Body of pancreas (tissue), 4 donors: ENCODE measurements at regions not wholly inside any gene's neighbourhood (a gene's known extent, or its start where the extent isn't known, plus 50 kb on each side); places are given as distances from the start of the nearest gene placed in this dataset.
A peak's percentile ranks its signal among the peaks of the same experiment; 100 is the strongest.

ENCODE experiments used
- ATAC-seq: fragments of 150-250 bp; one replicate; pipeline ENCODE4 v1.9.1; 2016
- DNase-seq, 4 donors: peaks; one replicate each; pipeline ENCODE4 v3.0.0-alpha.2; 2019
- H3K27ac ChIP-seq, 4 donors: fragments of 200-600 bp; sonication (generic); 1 replicate in 3 of 4; 2 replicates in 1 of 4; pipeline versions ENCODE4 v1.5.1 to v1.6.1; 2016 to 2019; ENCODE audit warnings: mild to moderate bottlenecking in 1 of 4, mixed read lengths in 1 of 4, moderate library complexity in 1 of 4
- H3K27me3 ChIP-seq, 2 donors: fragments of 200-600 bp; sonication (generic); one replicate each; pipeline ENCODE4 v1.6.0; 2016; ENCODE audit warnings: mild to moderate bottlenecking in 1 of 2
- H3K36me3 ChIP-seq, 2 donors: fragments of 200-600 bp; sonication (generic); replicated peaks in 1 of 2; 2 replicates each; pipeline ENCODE4 v1.5.1; 2016; ENCODE audit warnings: low read depth in 2 of 2; ENCODE audit not compliant: insufficient read depth in 1 of 2
- H3K4me1 ChIP-seq: fragments of 200-600 bp; sonication (generic); one replicate; pipeline ENCODE4 v1.6.0; 2016
- H3K4me3 ChIP-seq, 2 donors: fragments of 200-600 bp; sonication (generic); 1 replicate in 1 of 2; 2 replicates in 1 of 2; pipeline ENCODE4 v1.5.1; 2016 to 2019
- H3K9me3 ChIP-seq, 3 donors: fragments of 200-600 bp; sonication (generic); 1 replicate in 2 of 3; 2 replicates in 1 of 3; pipeline ENCODE4 v1.5.1; 2016
- POLR2A ChIP-seq, 3 donors: fragments of 450-650 bp; IDR thresholded peaks; one replicate each; pipeline ENCODE4 v1.6.1; 2016; ENCODE audit warnings: antibody characterized with exemption in 3 of 3, mild to moderate bottlenecking in 2 of 3
- WGBS, 2 donors: methylation state at CpG; one replicate each; pipeline ENCODE4 v1.1.5; 2017; 5-methylcytosine and 5-hydroxymethylcytosine counted together
- intact Hi-C: fragments of 100-400 bp; cut with DNase I; formaldehyde crosslinking; loops from one replicate; pipeline ENCODE4 v1.15.1; 2023
- TF ChIP-seq, protein P1 (sequence below), 7 experiments: fragments of 450-650 bp in 4 of 7; fragments of 200-600 bp in 3 of 7; sonication (generic) in 3 of 7; IDR thresholded peaks; one replicate each; pipeline ENCODE4 v1.5.1; 2016 to 2019; ENCODE audit warnings: antibody characterized with exemption in 7 of 7

- Histone ChIP-seq H3K27me3 (no peaks in the 10 kb centered on the region), H3K4me3 (no peak overlapping the region), H3K27ac (no peak overlapping the region), H3K36me3 (no peaks in the 10 kb centered on the region), H3K4me1 (no peaks in the 10 kb centered on the region), H3K9me3 (no peaks in the 10 kb centered on the region)
- TF ChIP-seq, protein P1, sequence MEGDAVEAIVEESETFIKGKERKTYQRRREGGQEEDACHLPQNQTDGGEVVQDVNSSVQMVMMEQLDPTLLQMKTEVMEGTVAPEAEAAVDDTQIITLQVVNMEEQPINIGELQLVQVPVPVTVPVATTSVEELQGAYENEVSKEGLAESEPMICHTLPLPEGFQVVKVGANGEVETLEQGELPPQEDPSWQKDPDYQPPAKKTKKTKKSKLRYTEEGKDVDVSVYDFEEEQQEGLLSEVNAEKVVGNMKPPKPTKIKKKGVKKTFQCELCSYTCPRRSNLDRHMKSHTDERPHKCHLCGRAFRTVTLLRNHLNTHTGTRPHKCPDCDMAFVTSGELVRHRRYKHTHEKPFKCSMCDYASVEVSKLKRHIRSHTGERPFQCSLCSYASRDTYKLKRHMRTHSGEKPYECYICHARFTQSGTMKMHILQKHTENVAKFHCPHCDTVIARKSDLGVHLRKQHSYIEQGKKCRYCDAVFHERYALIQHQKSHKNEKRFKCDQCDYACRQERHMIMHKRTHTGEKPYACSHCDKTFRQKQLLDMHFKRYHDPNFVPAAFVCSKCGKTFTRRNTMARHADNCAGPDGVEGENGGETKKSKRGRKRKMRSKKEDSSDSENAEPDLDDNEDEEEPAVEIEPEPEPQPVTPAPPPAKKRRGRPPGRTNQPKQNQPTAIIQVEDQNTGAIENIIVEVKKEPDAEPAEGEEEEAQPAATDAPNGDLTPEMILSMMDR (IDR thresholded peaks at IDR 0.05) = no peak
- WGBS, 2 donors = 55 to 57% methylated on average over 2 of the region's 2 CpGs
- DNase-seq = no peak
- ATAC-seq = no peak
- intact Hi-C loops = no loop called here
Observed at GRCh38 chr2:19519045-19519444, 160.6 kb upstream of the OSR1 start.

- Histone ChIP-seq H3K36me3 (no peaks in the 10 kb centered on the region), H3K27ac (no peak overlapping the region), H3K9me3 (no peaks in the 10 kb centered on the region), H3K4me3 (no peak overlapping the region), H3K4me1 (peaks cover 16% of the 10 kb centered on the region), H3K27me3 (no peaks in the 10 kb centered on the region)
- DNase-seq (no peak), ATAC-seq (no peak)
- intact Hi-C loops = no loop called here
- whole genome bisulfite sequencing, 2 donors = 53 to 84% methylated on average over 2 of the region's 2 CpGs
- no peak for TF ChIP-seq POLR2A (IDR thresholded peaks at IDR 0.05)
- TF ChIP-seq, protein P1 (IDR thresholded peaks at IDR 0.05) = no peak
Observed at GRCh38 chr2:19507137-19507536, 148.7 kb upstream of the OSR1 start.

GRCh38 chr2:19505199-19506136, 147.0 kb upstream of the OSR1 start:
- ATAC-seq (peak; percentile 18), DNase-seq (no peak)
- Histone ChIP-seq H3K27ac (no peak overlapping the region), H3K36me3 (no peaks in the 10 kb centered on the region), H3K4me1 (peaks cover 16% of the 10 kb centered on the region), H3K4me3 (no peak overlapping the region), H3K9me3 (no peaks in the 10 kb centered on the region), H3K27me3 (no peaks in the 10 kb centered on the region)
- TF ChIP-seq POLR2A (IDR thresholded peaks at IDR 0.05) = no peak
- TF ChIP-seq, protein P1 (IDR thresholded peaks at IDR 0.05) = no peak
- 6 to 14% methylated on average over 5 of the region's 5 CpGs for WGBS, 2 donors
- intact Hi-C loops = no loop called here

DNA sequence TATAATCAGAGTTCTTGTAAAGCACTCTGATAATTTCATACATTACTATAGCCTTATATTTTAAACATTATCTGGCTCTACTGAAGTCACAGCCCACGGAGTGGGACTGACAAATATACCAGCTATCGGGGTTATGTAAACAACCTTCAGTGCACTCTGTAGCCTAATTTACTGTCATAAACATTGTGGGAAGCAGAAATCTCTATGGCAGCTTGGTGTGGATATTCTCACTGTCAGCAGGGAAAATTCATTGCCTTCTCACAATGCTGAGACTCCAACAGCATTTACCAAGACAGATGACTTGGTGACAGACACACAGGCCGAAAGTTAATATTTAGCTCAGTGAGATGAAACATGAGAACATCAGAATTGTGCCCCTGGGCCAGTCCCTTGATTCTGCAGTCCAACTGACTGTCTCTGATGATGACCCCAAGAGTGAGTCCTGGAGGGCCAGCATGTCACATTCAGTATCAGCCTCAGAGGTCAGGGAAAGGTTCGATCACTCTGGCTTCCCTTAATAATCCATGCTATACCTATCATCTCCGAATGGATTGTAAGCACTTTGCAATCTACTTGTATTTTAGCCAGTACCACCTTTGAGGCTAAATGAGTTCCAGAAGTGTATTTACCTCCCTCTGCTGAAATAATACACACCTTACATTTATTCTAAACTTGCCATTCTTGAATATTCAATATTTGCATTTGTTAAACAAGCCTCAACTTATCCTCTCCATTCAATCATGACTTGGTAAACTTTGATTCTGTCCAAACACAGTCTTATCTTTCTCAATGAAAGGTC, 146.2 kb upstream of the OSR1 start:
- Histone ChIP-seq H3K4me1 (peaks cover 16% of the 10 kb centered on the region), H3K27me3 (no peaks in the 10 kb centered on the region), H3K9me3 (no peaks in the 10 kb centered on the region), H3K36me3 (no peaks in the 10 kb centered on the region), H3K4me3 (no peak overlapping the region), H3K27ac (no peak overlapping the region)
- TF ChIP-seq, protein P1 (IDR thresholded peaks at IDR 0.05) = no peak
- no peak for TF ChIP-seq POLR2A (IDR thresholded peaks at IDR 0.05)
- WGBS, 2 donors = 8 to 11% methylated on average over 5 of the region's 5 CpGs
- DNase-seq (peak in 1 of 4 donors; percentile 4), ATAC-seq (no peak)
- intact Hi-C loops = no loop called here
